ENCODE measurements at regions not wholly inside any gene's neighbourhood (a gene's known extent, or its start where the extent isn't known, plus 50 kb on each side); places are given as distances from the start of the nearest gene placed in this dataset.

DNA sequence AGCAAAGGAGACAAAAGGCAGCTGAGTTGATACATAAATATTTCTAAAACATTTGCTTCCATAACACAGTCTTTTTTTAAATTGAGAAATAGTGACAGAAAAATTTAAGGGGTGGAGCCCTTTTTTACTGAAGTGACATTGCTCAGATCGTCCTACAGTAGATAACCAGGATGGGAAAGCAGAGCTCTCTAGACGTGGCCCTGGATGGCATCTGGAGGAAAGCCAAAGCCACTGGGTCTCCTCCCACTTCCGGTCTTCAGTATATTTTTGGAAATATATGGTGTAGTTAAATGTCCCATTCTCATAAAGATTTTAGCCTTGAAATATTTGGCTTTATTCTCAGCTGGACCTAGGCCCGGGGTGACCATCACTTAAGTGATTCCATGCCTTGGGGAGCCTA, 326.1 kb downstream of the ZNF621 start:
- Mint-ChIP-seq H3K27me3 (peaks cover 6% of the 10 kb centered on the region), H3K27ac (no peak overlapping the region), H3K36me3 (ENCODE audit: low read depth) (no peaks in the 10 kb centered on the region), H3K4me1 (no peaks in the 10 kb centered on the region), H3K4me3 (no peak overlapping the region)
- ATAC-seq (no peak), DNase-seq (no peak)
- no peaks in the 10 kb centered on the region for H3K9me3 ChIP-seq (ENCODE audit: control insufficient read depth, low read length, poor library complexity, severe bottlenecking)

DNA sequence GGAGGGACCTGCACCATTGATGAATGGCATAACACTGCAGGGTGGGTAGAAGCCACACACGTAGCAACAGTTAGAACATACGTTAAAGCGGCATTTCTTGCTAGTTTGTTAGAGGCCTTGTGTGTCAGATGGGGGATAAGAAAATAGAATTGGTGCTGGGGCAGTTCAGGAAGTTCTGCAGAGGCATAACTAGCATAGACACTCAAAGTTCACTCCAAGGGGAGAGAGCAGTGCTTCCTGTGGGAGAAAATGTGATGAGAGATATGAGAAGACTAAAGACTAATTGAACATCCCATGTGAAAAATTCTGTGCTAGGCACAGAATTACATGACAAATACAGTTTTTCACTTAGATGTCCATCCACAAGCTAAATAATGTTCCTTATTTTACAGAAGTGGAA, 327.1 kb downstream of the ZNF621 start:
- Mint-ChIP-seq H3K27me3 (peaks cover 6% of the 10 kb centered on the region), H3K36me3 (ENCODE audit: low read depth) (no peaks in the 10 kb centered on the region), H3K4me3 (no peak overlapping the region), H3K27ac (no peak overlapping the region), H3K4me1 (no peaks in the 10 kb centered on the region)
- no peaks in the 10 kb centered on the region for H3K9me3 ChIP-seq (ENCODE audit: control insufficient read depth, low read length, poor library complexity, severe bottlenecking)
- ATAC-seq (no peak), DNase-seq (no peak)

DNA sequence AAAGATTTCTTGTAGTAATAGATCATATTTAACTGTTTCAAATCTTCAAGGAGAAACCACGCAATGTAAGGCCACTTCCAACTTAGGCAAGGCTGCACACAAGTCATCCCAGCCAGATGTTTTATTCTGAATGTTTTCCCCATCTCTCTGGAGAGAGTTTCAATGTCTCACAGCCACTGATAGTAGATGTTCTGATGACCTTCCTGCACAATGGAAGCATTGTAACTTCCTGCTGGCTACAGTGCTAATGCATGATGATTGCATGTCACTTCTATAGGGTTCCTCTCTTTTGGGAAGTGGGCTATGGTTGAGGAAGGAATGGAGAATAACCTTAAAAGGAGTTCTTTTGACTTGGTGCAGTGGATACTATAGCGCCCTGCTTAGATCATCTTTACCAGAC, 328.0 kb downstream of the ZNF621 start:
- no peak overlapping the region for H3K4me3 Mint-ChIP-seq
- ATAC-seq (no peak), DNase-seq (no peak)
- no peaks in the 10 kb centered on the region for H3K36me3 Mint-ChIP-seq (ENCODE audit: low read depth)
- H3K27ac Mint-ChIP-seq = no peak overlapping the region
- H3K9me3 ChIP-seq (ENCODE audit: control insufficient read depth, low read length, poor library complexity, severe bottlenecking) = no peaks in the 10 kb centered on the region
- peaks cover 12% of the 10 kb centered on the region for H3K27me3 Mint-ChIP-seq
- H3K4me1 Mint-ChIP-seq = no peaks in the 10 kb centered on the region

DNA sequence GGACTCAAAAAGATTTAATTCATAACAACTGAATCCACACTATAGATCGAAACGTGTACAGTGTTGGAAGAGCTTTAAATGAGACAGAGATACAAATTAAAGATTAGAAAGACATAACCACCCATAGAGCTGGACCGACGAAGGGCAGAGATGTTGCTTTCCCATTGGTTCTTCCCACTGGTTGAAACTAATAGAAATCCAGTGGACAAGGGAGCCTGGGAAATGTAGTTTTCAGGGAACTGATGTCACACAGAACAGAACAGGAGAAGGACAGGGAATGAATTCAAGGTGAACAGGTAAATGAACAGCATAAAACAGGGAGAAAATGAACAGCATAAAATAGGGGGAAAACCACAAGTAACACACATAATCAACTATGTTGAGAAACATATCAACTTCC, 328.7 kb downstream of the ZNF621 start:
- Mint-ChIP-seq H3K4me3 (no peak overlapping the region), H3K27me3 (peaks cover 12% of the 10 kb centered on the region), H3K4me1 (no peaks in the 10 kb centered on the region), H3K27ac (no peak overlapping the region), H3K36me3 (ENCODE audit: low read depth) (no peaks in the 10 kb centered on the region)
- H3K9me3 ChIP-seq (ENCODE audit: control insufficient read depth, low read length, poor library complexity, severe bottlenecking) = no peaks in the 10 kb centered on the region
- DNase-seq (no peak), ATAC-seq (no peak)

DNA sequence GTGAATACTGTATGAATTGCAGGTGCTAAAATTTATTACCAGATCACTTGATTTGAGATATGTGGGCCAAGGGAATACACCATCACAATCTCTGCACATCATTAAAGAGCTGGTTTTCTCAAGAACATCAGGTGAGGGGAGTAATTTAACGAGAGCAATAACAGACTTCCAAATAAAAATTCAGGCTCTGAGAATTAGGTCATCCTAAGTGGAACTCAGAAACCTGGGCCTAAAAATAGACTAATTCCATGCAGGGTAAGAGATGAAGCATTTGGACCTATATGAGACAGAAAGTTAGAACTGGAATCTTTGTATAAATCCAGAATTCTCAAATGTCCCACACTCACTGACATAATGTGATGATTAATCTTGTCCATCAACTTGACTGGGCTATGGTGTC, 331.1 kb downstream of the ZNF621 start:
- ATAC-seq (no peak), DNase-seq (no peak)
- H3K9me3 ChIP-seq (ENCODE audit: control insufficient read depth, low read length, poor library complexity, severe bottlenecking) = no peaks in the 10 kb centered on the region
- Mint-ChIP-seq H3K4me3 (no peak overlapping the region), H3K27ac (no peak overlapping the region), H3K4me1 (peaks cover 2% of the 10 kb centered on the region), H3K36me3 (ENCODE audit: low read depth) (no peaks in the 10 kb centered on the region), H3K27me3 (peaks cover 8% of the 10 kb centered on the region)

DNA sequence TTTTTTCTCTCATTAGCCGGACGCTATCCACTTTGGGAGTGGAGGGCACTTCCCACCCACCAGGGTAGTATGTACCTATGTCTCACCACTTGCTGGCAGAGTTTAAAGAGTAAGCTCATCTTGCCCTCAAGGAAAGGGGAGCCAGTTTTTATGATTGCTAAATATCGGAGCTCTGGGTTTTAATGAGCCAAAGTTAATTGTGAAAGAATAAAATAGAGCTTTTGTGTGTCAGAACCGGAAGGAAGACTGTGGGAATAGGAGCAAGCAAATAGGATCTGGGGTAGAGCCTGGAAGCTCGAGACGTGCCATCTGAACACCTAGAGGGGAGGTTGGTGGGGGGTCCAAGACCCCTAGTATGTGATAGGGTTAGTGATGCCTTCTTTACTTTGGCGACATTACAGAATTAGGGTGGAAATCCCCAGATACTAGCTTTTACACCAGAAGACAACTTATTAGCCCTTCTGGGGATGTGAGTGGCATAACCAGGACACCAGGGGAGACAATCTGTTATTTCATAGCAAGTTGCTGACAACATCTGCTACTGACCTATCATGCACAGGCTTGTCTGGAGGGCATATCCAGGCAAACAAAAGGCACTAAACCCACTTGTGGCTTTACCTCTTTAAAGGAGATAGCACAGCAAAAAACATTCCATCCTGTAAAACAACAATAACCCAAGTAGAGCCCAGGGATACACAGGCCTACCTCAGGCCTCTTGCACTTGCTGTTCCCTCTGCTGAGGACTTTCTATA, 333.8 kb downstream of the ZNF621 start:
- Mint-ChIP-seq H3K4me3 (no peak overlapping the region), H3K27me3 (peaks cover 14% of the 10 kb centered on the region), H3K27ac (no peak overlapping the region), H3K36me3 (ENCODE audit: low read depth) (no peaks in the 10 kb centered on the region), H3K4me1 (peaks cover 2% of the 10 kb centered on the region)
- no peaks in the 10 kb centered on the region for H3K9me3 ChIP-seq (ENCODE audit: control insufficient read depth, low read length, poor library complexity, severe bottlenecking)
- no peak for ATAC-seq
- DNase-seq = no peak

DNA sequence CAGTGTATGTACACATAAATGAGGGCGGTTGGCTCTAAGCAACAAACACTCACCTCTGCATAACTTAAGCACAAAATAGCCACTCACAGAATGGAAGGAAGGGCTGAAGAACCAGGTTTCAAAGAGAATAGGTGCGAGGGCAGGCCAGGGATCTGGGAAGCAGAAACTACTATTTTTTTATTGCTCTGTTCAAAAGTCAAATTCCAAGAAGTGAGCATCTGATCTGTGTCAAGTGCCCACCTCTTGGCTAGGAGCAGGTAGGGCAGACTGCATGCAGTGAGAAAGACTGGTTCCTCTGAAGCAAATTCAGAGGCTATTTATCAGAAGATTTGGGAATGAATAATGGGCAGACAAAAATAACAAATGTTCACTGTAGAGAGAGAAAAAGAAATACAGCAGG, 336.4 kb upstream of the CTNNB1 start:
- Mint-ChIP-seq H3K36me3 (ENCODE audit: low read depth) (no peaks in the 10 kb centered on the region), H3K27me3 (peaks cover 13% of the 10 kb centered on the region), H3K4me3 (no peak overlapping the region), H3K4me1 (peaks cover 2% of the 10 kb centered on the region), H3K27ac (no peak overlapping the region)
- ATAC-seq (no peak), DNase-seq (no peak)
- no peaks in the 10 kb centered on the region for H3K9me3 ChIP-seq (ENCODE audit: control insufficient read depth, low read length, poor library complexity, severe bottlenecking)

DNA sequence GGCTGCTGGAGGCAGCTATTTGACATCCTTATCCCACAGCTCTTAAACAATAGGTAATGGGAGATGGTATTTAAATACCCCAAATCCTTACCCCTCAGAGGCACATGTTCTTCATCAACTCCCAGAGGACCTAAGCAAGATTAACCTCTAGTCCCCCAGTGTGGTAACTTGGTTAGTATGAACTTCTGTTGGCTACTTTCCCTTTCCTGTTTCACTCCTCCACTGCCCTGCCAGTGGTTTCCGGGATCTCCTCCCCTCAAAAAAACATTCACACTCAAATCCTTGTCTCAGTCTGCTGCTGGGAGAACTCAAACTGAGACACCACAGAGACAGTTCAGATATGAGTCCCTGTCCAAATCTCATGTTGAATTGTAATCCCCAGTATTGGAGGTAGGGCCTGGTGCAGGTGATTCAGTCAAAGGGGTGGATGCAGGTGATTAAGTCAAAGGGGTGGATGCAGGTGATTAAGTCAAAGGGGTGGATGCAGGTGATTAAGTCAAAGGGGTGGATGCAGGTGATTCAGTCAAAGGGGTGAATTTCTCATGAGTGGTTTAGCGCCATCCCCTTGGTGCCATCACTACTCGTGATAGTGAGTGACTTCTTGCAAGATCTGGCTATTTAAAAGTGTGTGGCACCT, 335.0 kb upstream of the CTNNB1 start:
- no peak for ATAC-seq
- no peak overlapping the region for H3K27ac Mint-ChIP-seq

DNA sequence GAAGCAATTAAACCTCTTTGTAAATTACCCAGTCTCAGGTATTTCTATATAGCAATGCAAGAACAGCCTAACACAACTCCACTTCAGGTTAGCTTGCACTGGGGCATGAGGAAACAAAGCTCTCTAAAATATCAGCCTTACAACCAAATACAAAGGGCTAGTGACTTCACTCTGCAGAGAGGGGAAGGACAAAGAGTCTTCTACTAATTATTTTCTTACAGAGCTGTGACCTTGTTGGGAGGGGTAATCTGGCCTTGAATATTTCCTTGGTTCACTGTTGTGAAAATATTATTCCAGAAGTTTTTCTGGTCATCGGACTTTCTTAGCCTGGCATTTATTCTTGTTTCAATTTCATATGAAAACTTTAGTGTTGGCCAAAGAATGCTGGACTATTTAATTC, 334.4 kb upstream of the CTNNB1 start:
- Mint-ChIP-seq H3K4me1 (peaks cover 1% of the 10 kb centered on the region), H3K27ac (no peak overlapping the region), H3K4me3 (no peak overlapping the region), H3K36me3 (ENCODE audit: low read depth) (no peaks in the 10 kb centered on the region), H3K27me3 (peaks cover 21% of the 10 kb centered on the region)
- no peaks in the 10 kb centered on the region for H3K9me3 ChIP-seq (ENCODE audit: control insufficient read depth, low read length, poor library complexity, severe bottlenecking)
- no peak for ATAC-seq
- no peak for DNase-seq

More for the DNA sequence above, 335.0 kb upstream of the CTNNB1 start:
- H3K9me3 ChIP-seq (ENCODE audit: control insufficient read depth, low read length, poor library complexity, severe bottlenecking) = no peaks in the 10 kb centered on the region
- Mint-ChIP-seq H3K36me3 (ENCODE audit: low read depth) (no peaks in the 10 kb centered on the region), H3K4me3 (no peak overlapping the region), H3K4me1 (peaks cover 2% of the 10 kb centered on the region), H3K27me3 (peaks cover 21% of the 10 kb centered on the region)
- DNase-seq = no peak

DNA sequence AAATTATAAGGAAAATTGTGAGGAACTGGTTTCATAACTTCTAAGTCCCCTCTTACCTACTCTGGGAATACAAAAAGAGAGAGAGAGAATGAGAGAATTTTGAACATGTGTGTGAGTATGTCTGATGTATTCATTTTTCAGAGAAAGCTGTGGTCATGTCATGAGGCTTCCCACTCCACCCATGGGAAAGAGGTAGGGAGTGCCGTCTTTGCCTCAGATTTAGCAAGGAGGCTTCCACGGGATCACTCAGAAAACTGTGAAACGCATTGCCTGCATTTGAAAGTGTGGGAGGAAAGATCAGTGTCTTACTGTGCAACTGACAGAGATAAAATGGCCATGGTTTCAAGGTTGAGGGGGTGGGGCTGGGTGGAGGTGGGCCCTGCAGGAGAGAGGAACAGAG, 331.5 kb upstream of the CTNNB1 start:
- H3K4me3 Mint-ChIP-seq = no peak overlapping the region
- no peaks in the 10 kb centered on the region for H3K9me3 ChIP-seq (ENCODE audit: control insufficient read depth, low read length, poor library complexity, severe bottlenecking)
- peaks cover 40% of the 10 kb centered on the region for H3K27me3 Mint-ChIP-seq
- H3K4me1 Mint-ChIP-seq = peaks cover 2% of the 10 kb centered on the region
- DNase-seq = no peak
- H3K27ac Mint-ChIP-seq = no peak overlapping the region
- H3K36me3 Mint-ChIP-seq (ENCODE audit: low read depth) = no peaks in the 10 kb centered on the region
- no peak for ATAC-seq

DNA sequence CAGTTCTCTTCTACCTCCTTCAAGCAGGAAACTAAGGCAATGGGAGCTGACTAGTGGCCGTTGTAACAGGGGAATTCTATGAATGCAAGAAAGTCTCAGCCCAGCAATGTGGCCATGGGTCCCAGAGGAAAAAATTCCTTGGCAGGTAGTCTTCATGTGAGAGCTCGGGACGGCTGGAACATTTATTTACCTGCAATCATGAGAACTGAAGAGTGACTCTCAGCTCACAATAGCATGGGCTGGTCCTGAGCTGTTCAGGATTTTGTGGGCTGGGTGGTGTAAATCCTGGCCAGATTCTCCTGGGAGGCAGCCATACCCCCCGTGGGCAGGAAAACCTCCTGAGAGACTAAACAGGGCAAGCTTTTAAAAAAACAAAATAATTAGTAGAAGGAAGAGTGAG, 330.3 kb upstream of the CTNNB1 start:
- DNase-seq (no peak), ATAC-seq (no peak)
- no peak overlapping the region for H3K4me3 Mint-ChIP-seq
- no peak overlapping the region for H3K27ac Mint-ChIP-seq
- no peaks in the 10 kb centered on the region for H3K36me3 Mint-ChIP-seq (ENCODE audit: low read depth)
- peaks cover 2% of the 10 kb centered on the region for H3K4me1 Mint-ChIP-seq
- no peaks in the 10 kb centered on the region for H3K9me3 ChIP-seq (ENCODE audit: control insufficient read depth, low read length, poor library complexity, severe bottlenecking)
- H3K27me3 Mint-ChIP-seq = peaks cover 34% of the 10 kb centered on the region

DNA sequence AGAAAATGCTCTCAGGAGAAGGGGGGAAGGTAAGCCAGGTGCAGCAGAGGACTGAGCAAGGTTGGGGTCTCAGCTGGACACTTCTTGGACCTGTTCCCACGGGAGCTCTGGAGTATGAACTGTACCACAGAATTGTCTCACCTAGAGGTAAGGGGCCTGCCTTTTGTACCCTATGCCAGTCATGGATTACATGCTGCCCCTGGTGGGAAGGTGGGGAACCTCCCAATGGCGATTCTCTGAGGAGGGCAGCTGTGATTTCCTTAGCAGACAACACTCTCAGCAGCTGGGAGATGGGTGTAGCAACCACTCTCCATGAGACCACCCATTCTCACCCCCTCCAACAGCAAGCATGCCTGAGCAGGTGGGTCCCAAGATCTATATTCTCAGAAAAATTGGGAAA, 329.4 kb upstream of the CTNNB1 start:
- Mint-ChIP-seq H3K4me3 (no peak overlapping the region), H3K36me3 (ENCODE audit: low read depth) (no peaks in the 10 kb centered on the region), H3K27ac (no peak overlapping the region), H3K27me3 (peaks cover 33% of the 10 kb centered on the region), H3K4me1 (peaks cover 2% of the 10 kb centered on the region)
- no peaks in the 10 kb centered on the region for H3K9me3 ChIP-seq (ENCODE audit: control insufficient read depth, low read length, poor library complexity, severe bottlenecking)
- ATAC-seq (no peak), DNase-seq (no peak)

DNA sequence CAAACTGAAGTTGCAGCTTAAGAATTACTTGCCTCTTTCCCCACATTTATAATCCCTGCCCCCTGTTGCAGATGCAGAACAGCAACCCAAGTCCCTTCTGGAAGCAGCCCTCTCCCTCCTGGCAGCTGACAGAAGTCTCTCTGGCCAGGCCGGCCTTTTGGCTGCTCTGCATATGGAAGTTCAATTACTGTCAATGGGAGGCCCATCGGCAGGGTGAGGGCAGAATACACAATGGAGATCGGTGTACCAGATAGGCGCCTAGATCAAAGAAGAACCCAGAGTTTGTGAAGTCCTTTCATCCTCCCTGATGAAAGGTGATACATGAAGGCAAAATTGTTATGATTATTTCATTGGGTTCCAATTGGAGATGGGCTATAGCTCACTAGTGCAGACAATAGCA, 327.9 kb upstream of the CTNNB1 start:
- no peak for DNase-seq
- H3K4me3 Mint-ChIP-seq = no peak overlapping the region
- H3K9me3 ChIP-seq (ENCODE audit: control insufficient read depth, low read length, poor library complexity, severe bottlenecking) = no peaks in the 10 kb centered on the region
- no peaks in the 10 kb centered on the region for H3K36me3 Mint-ChIP-seq (ENCODE audit: low read depth)
- peaks cover 27% of the 10 kb centered on the region for H3K27me3 Mint-ChIP-seq
- H3K4me1 Mint-ChIP-seq = peaks cover 2% of the 10 kb centered on the region
- no peak for ATAC-seq
- H3K27ac Mint-ChIP-seq = no peak overlapping the region

DNA sequence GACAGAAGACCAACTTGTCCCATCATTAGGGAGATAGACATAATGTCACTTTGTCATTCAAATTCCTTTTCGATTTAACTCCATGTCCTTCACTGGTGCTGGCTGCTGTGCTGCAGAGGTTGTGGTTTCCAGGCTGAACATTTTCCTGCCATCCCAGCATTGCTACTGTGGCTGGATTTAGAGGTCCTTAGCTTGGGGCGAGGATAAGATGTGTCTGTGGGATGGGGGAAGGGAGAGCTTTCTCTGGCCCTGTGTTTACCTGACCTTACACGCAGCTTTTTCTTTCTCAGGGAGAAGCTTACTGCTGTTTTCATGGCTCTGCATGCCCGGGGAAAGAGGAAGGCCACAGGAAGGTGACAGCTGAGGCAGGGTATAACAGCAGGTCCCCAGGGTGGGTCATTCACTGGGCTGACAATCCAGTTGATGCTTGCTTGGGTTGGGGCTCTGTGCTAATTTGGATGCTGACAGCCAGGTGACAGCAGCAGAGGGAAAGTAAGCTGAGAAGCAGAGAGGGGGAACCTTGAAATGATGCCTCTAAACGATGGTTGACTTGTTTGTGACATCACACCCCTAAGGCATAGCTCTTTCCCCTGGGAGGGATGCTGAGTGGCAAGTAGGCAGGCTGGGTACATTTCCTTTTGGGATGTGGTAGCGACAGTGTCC, 326.9 kb upstream of the CTNNB1 start:
- Mint-ChIP-seq H3K36me3 (ENCODE audit: low read depth) (no peaks in the 10 kb centered on the region), H3K27ac (no peak overlapping the region)
- ATAC-seq = no peak

More for the DNA sequence above, 326.9 kb upstream of the CTNNB1 start:
- peaks cover 27% of the 10 kb centered on the region for H3K27me3 Mint-ChIP-seq
- H3K4me3 Mint-ChIP-seq = no peak overlapping the region
- peaks cover 2% of the 10 kb centered on the region for H3K4me1 Mint-ChIP-seq
- no peak for DNase-seq
- no peaks in the 10 kb centered on the region for H3K9me3 ChIP-seq (ENCODE audit: control insufficient read depth, low read length, poor library complexity, severe bottlenecking)

All from T-helper 17 cell (primary cell).